CD4-positive, alpha-beta T cell (primary cell): ENCODE measurements at regions not wholly inside any gene's neighbourhood (a gene's known extent, or its start where the extent isn't known, plus 50 kb on each side); places are given as distances from the start of the nearest gene placed in this dataset.

Source experiments
- ATAC-seq: fragments of 200-7000 bp; cut with Tn5 transposase; one replicate; pipeline ENCODE4 v1.10.0; 2022; ENCODE audit warnings: mild to moderate bottlenecking; ENCODE audit not compliant: poor library complexity
- CTCF ChIA-PET: fragments of 350-600 bp; sonication (Branson Sonifier 250); formaldehyde crosslinking; loops from one replicate; lab custom pipeline; 2021; ENCODE audit warnings: antibody characterized with exemption, inconsistent platforms; lab: Charles Lee
- POLR2A ChIA-PET: fragments of 350-600 bp; sonication (Branson Sonifier 250); formaldehyde crosslinking; loops from one replicate; lab custom pipeline; 2021; ENCODE audit warnings: antibody characterized with exemption, inconsistent platforms; lab: Charles Lee
- DNase-seq, 14 experiments: peaks; one replicate each; pipeline ENCODE4 v3.0.0-alpha.2; 2013 to 2020; ENCODE audit warnings: mixed read lengths in 2 of 14
- H3K27ac ChIP-seq, 2 donors: one replicate each; pipeline versions ENCODE4 v1.5.1 to v1.7.0; 2013; ENCODE audit warnings: low read length in 2 of 2, low read depth in 1 of 2, mild to moderate bottlenecking in 1 of 2
- H3K27me3 ChIP-seq, 2 experiments: 1 replicate in 1 of 2; 2 replicates in 1 of 2; pipeline versions ENCODE4 v1.6.1 to v1.7.0; 2013; ENCODE audit warnings: low read length in 2 of 2, control low read depth in 1 of 2, mild to moderate bottlenecking in 1 of 2, moderate library complexity in 1 of 2; ENCODE audit not compliant: insufficient read depth in 2 of 2, control insufficient read depth in 1 of 2
- H3K36me3 ChIP-seq: one replicate; pipeline ENCODE4 v1.6.1; 2013; ENCODE audit warnings: low read length, control low read depth; ENCODE audit not compliant: insufficient read depth
- H3K4me1 ChIP-seq: one replicate; pipeline ENCODE4 v1.6.1; 2013; ENCODE audit warnings: low read length, control low read depth; ENCODE audit not compliant: insufficient read depth
- H3K4me3 ChIP-seq: one replicate; pipeline ENCODE4 v1.5.1; 2013; ENCODE audit warnings: mild to moderate bottlenecking, low read length, moderate library complexity
- H3K9me3 ChIP-seq, 2 experiments: 1 replicate in 1 of 2; 2 replicates in 1 of 2; pipeline versions ENCODE4 v1.6.1 to v1.7.0; 2013; ENCODE audit warnings: low read length in 2 of 2, mild to moderate bottlenecking in 2 of 2, control low read depth in 1 of 2, moderate library complexity in 1 of 2; ENCODE audit not compliant: control insufficient read depth in 1 of 2, insufficient read depth in 1 of 2
- H3K27ac Mint-ChIP-seq: one replicate; pipeline ENCODE4 v1.8.0; 2020; ENCODE audit warnings: mixed read lengths
- H3K27me3 Mint-ChIP-seq: one replicate; pipeline ENCODE4 v1.8.0; 2021; ENCODE audit warnings: mixed read lengths
- H3K36me3 Mint-ChIP-seq: one replicate; pipeline ENCODE4 v1.8.0; 2021; ENCODE audit warnings: low read depth, mixed read lengths
- H3K4me1 Mint-ChIP-seq: one replicate; pipeline ENCODE4 v1.8.0; 2021; ENCODE audit warnings: low read depth, mixed read lengths
- H3K4me3 Mint-ChIP-seq: one replicate; pipeline ENCODE4 v1.8.0; 2020; ENCODE audit warnings: mild to moderate bottlenecking, mixed read lengths
- H3K9me3 Mint-ChIP-seq: one replicate; pipeline ENCODE4 v1.8.0; 2020; ENCODE audit warnings: mixed read lengths
- intact Hi-C, 2 experiments: fragments of 100-400 bp; cut with DNase I in 1 of 2; cut with micrococcal nuclease in 1 of 2; formaldehyde crosslinking; loops; one replicate each; pipeline versions ENCODE4 v1.15.1 to v1.9.0; 2023 to 2025; cut with DNase I, micrococcal nuclease
- TF ChIP-seq, protein P1 (sequence below): fragments of 200-600 bp; IDR thresholded peaks from one replicate; pipeline ENCODE4 v1.8.0; 2022; ENCODE audit warnings: antibody characterized with exemption, mild to moderate bottlenecking

DNA sequence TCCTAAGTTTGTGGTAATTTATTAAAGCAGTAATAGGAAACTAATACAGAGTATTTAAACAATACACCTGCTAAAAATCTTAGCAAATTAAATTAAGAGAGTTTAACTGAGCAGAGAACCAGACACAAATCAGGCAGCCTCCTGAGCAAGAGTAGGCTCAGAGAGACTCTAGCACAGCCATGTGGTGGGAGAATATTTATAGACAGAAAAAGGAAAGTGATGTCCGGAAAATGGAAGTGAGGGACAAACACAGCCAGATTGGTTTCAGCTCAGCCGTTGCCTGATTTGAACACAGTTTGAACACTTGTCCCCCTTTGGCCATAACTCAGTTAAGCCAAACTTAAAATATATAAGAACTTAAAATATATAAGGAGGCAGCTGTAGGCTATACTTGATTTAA, 192.6 kb upstream of the PSMD7 start:
- Mint-ChIP-seq H3K36me3 (no peaks in the 10 kb centered on the region), H3K4me1 (no peaks in the 10 kb centered on the region), H3K27ac (no peak overlapping the region), H3K27me3 (no peaks in the 10 kb centered on the region), H3K9me3 (no peaks in the 10 kb centered on the region), H3K4me3 (no peak overlapping the region)
- POLR2A ChIA-PET = no interaction called here
- H3K36me3 ChIP-seq = no peaks in the 10 kb centered on the region
- no peak overlapping the region for H3K27ac ChIP-seq
- CTCF ChIA-PET = no interaction called here
- no peaks in the 10 kb centered on the region for H3K9me3 ChIP-seq
- TF ChIP-seq, protein P1, sequence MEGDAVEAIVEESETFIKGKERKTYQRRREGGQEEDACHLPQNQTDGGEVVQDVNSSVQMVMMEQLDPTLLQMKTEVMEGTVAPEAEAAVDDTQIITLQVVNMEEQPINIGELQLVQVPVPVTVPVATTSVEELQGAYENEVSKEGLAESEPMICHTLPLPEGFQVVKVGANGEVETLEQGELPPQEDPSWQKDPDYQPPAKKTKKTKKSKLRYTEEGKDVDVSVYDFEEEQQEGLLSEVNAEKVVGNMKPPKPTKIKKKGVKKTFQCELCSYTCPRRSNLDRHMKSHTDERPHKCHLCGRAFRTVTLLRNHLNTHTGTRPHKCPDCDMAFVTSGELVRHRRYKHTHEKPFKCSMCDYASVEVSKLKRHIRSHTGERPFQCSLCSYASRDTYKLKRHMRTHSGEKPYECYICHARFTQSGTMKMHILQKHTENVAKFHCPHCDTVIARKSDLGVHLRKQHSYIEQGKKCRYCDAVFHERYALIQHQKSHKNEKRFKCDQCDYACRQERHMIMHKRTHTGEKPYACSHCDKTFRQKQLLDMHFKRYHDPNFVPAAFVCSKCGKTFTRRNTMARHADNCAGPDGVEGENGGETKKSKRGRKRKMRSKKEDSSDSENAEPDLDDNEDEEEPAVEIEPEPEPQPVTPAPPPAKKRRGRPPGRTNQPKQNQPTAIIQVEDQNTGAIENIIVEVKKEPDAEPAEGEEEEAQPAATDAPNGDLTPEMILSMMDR = no peak
- DNase-seq (no peak), ATAC-seq (no peak)
- no peaks in the 10 kb centered on the region for H3K4me1 ChIP-seq
- no peaks in the 10 kb centered on the region for H3K27me3 ChIP-seq
- no peak overlapping the region for H3K4me3 ChIP-seq
- intact Hi-C loops = no loop called here

DNA sequence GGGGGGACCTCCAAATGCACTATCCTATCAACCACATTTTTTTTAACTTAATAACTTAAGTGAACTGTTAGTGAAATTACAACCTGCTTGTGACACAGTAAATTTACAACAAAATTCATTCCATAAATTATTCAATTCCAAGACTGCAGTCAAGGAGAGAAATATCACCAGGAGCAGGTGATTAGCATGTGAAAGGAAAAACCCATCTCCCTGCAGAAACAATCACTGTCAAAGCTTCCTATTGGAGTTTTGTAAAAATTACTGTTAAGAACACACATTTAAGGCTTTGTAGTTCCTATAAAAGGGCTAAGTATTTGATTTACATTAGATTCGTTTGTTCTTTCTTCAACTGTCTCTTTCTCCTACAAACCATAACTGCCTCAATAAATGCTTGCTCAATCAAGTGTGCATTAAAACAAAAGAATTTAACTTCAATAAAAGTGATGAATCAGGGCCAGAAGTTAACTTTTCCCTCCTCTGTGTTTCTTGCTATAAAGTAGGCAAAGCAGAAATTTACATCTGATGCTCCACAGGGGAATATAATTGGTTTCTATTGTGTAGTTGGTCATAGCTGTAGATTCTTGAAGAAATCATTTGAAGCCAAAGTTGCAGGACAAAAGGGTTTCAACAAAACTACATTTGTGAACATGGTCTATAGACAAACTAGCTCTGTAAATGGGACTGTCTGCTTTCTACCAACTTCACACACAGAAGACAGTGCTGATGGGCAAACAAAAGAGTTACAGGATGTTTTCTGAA, 195.1 kb upstream of the PSMD7 start:
- Mint-ChIP-seq H3K27me3 (no peaks in the 10 kb centered on the region), H3K4me3 (no peak overlapping the region), H3K4me1 (no peaks in the 10 kb centered on the region), H3K36me3 (no peaks in the 10 kb centered on the region), H3K9me3 (no peaks in the 10 kb centered on the region), H3K27ac (no peak overlapping the region)
- TF ChIP-seq, protein P1 = no peak
- Histone ChIP-seq H3K4me3 (no peak overlapping the region), H3K36me3 (no peaks in the 10 kb centered on the region), H3K27ac (no peak overlapping the region), H3K27me3 (no peaks in the 10 kb centered on the region), H3K9me3 (no peaks in the 10 kb centered on the region), H3K4me1 (no peaks in the 10 kb centered on the region)
- DNase-seq (no peak), ATAC-seq (no peak)
- ChIA-PET POLR2A (no interaction called here), CTCF (no interaction called here)
- intact Hi-C loops = no loop called here

DNA sequence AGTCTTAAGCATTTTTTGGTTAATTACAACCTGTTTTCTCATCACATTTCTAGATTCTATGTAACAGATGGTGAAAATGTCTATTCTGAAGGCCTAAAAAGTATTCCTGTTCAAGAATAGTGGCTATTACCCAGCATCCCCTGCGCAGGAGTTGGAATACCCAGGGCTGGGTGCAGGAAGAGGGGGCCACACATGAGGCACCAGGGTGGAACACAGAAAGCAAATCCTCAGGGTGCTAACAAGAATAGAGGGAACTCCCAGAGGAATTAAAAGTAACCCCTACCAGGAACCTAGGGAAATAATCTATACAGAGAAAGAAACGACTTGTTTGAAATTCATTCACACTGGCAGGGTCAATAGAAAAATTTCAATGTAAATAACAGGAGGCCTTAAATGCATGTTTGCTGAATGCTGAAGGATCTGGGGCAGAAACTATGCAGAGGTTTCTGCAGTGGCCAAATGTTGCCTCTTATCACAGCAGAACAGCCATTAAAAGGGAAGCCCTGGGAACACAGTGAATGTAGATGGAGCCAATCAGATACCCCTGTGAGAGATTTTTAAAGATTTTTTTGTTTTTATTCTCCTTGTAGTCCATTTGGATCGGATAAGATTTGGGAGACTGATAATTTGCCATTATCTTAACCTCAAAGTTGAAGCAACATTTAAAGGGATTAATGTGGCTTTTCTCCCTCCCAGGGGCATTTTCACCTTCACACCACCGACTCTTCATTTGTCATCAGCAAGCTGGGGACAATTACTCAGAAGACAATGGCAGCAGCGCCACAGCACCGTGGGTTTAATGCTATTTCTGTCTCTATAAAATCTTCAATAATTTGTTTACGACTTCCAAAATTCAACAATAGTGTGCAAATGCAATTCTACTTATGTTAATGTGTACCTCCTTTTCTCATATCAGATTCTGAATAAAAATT, 196.0 kb upstream of the PSMD7 start:
- TF ChIP-seq, protein P1 = no peak
- Mint-ChIP-seq H3K27me3 (no peaks in the 10 kb centered on the region), H3K9me3 (no peaks in the 10 kb centered on the region), H3K4me1 (no peaks in the 10 kb centered on the region), H3K36me3 (no peaks in the 10 kb centered on the region), H3K27ac (no peak overlapping the region), H3K4me3 (no peak overlapping the region)
- no peak overlapping the region for H3K4me3 ChIP-seq
- CTCF ChIA-PET = no interaction called here
- POLR2A ChIA-PET = no interaction called here
- no peaks in the 10 kb centered on the region for H3K27me3 ChIP-seq
- H3K9me3 ChIP-seq = no peaks in the 10 kb centered on the region
- DNase-seq (no peak), ATAC-seq (no peak)
- H3K4me1 ChIP-seq = no peaks in the 10 kb centered on the region
- H3K36me3 ChIP-seq = no peaks in the 10 kb centered on the region
- intact Hi-C loops = no loop called here
- no peak overlapping the region for H3K27ac ChIP-seq
